Osteocyte (in vitro differentiated cells): ENCODE measurements at regions not wholly inside any gene's neighbourhood (a gene's known extent, or its start where the extent isn't known, plus 50 kb on each side); places are given as distances from the start of the nearest gene placed in this dataset.
"Not testable (repeated sequence)": the region's sequence is repeated elsewhere in the genome, so short reads cannot be mapped to it uniquely, and the experiment has no call there.

Experiments
- DNase-seq: peaks from one replicate; pipeline ENCODE4 v3.0.0; 2021; ENCODE audit warnings: mixed read lengths; ENCODE audit not compliant: unreplicated experiment; ENCODE audit errors: extremely low spot score
- H3K27ac Mint-ChIP-seq: one replicate; pipeline ENCODE4 v1.8.0; 2021; ENCODE audit warnings: mild to moderate bottlenecking, mixed read lengths; ENCODE audit not compliant: unreplicated experiment
- H3K27me3 Mint-ChIP-seq: one replicate; pipeline ENCODE4 v1.8.0; 2021; ENCODE audit warnings: mixed read lengths; ENCODE audit not compliant: unreplicated experiment
- H3K36me3 Mint-ChIP-seq: one replicate; pipeline ENCODE4 v1.8.0; 2021; ENCODE audit warnings: mixed read lengths; ENCODE audit not compliant: unreplicated experiment
- H3K4me1 Mint-ChIP-seq: one replicate; pipeline ENCODE4 v1.8.0; 2021; ENCODE audit warnings: mixed read lengths; ENCODE audit not compliant: unreplicated experiment
- H3K4me3 Mint-ChIP-seq: one replicate; pipeline ENCODE4 v1.8.0; 2021; ENCODE audit warnings: mild to moderate bottlenecking, moderate library complexity, mixed read lengths; ENCODE audit not compliant: unreplicated experiment
- H3K9me3 Mint-ChIP-seq: one replicate; pipeline ENCODE4 v1.8.0; 2021; ENCODE audit warnings: mixed read lengths; ENCODE audit not compliant: unreplicated experiment
- TF ChIP-seq, protein P1 (sequence below): fragments of 200-600 bp; sonication (generic); IDR thresholded peaks from 2 replicates; pipeline ENCODE4 v1.5.0; 2021; ENCODE audit warnings: antibody characterized with exemption, mild to moderate bottlenecking, moderate library complexity

GRCh38 chr4:4946416-4946815 lies 72.8 kb downstream of the CYTL1 start:
- no peak overlapping the region for H3K4me3 Mint-ChIP-seq
- no peak overlapping the region for H3K27ac Mint-ChIP-seq
- peaks cover 60% of the 10 kb centered on the region for H3K27me3 Mint-ChIP-seq
- TF ChIP-seq, protein P1, sequence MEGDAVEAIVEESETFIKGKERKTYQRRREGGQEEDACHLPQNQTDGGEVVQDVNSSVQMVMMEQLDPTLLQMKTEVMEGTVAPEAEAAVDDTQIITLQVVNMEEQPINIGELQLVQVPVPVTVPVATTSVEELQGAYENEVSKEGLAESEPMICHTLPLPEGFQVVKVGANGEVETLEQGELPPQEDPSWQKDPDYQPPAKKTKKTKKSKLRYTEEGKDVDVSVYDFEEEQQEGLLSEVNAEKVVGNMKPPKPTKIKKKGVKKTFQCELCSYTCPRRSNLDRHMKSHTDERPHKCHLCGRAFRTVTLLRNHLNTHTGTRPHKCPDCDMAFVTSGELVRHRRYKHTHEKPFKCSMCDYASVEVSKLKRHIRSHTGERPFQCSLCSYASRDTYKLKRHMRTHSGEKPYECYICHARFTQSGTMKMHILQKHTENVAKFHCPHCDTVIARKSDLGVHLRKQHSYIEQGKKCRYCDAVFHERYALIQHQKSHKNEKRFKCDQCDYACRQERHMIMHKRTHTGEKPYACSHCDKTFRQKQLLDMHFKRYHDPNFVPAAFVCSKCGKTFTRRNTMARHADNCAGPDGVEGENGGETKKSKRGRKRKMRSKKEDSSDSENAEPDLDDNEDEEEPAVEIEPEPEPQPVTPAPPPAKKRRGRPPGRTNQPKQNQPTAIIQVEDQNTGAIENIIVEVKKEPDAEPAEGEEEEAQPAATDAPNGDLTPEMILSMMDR, result no peak
- H3K36me3 Mint-ChIP-seq, result no peaks in the 10 kb centered on the region
- no peak for DNase-seq
- H3K4me1 Mint-ChIP-seq, result no peaks in the 10 kb centered on the region
- H3K9me3 Mint-ChIP-seq, result no peaks in the 10 kb centered on the region

GRCh38 chr4:4947721-4948120 lies 71.5 kb downstream of the CYTL1 start:
- no peaks in the 10 kb centered on the region for H3K9me3 Mint-ChIP-seq
- H3K4me3 Mint-ChIP-seq, result no peak overlapping the region
- H3K4me1 Mint-ChIP-seq, result no peaks in the 10 kb centered on the region
- peaks cover 63% of the 10 kb centered on the region for H3K27me3 Mint-ChIP-seq
- no peaks in the 10 kb centered on the region for H3K36me3 Mint-ChIP-seq
- TF ChIP-seq, protein P1, result no peak
- DNase-seq, result no peak
- H3K27ac Mint-ChIP-seq, result no peak overlapping the region

- no peaks in the 10 kb centered on the region for H3K4me1 Mint-ChIP-seq
- no peak for DNase-seq
- TF ChIP-seq, protein P1, result no peak
- H3K4me3 Mint-ChIP-seq, result no peak overlapping the region
- no peak overlapping the region for H3K27ac Mint-ChIP-seq
- no peaks in the 10 kb centered on the region for H3K9me3 Mint-ChIP-seq
- peaks cover 63% of the 10 kb centered on the region for H3K27me3 Mint-ChIP-seq
- H3K36me3 Mint-ChIP-seq, result no peaks in the 10 kb centered on the region
Measured at GRCh38 chr4:4948370-4948769, 70.9 kb downstream of the CYTL1 start.

GRCh38 chr4:4950561-4951290 lies 68.5 kb downstream of the CYTL1 start:
- no peaks in the 10 kb centered on the region for H3K9me3 Mint-ChIP-seq
- TF ChIP-seq, protein P1, result no peak
- H3K27me3 Mint-ChIP-seq, result peaks cover 47% of the 10 kb centered on the region
- H3K36me3 Mint-ChIP-seq, result no peaks in the 10 kb centered on the region
- no peak overlapping the region for H3K27ac Mint-ChIP-seq
- H3K4me3 Mint-ChIP-seq, result no peak overlapping the region
- DNase-seq, result no peak
- no peaks in the 10 kb centered on the region for H3K4me1 Mint-ChIP-seq

DNA sequence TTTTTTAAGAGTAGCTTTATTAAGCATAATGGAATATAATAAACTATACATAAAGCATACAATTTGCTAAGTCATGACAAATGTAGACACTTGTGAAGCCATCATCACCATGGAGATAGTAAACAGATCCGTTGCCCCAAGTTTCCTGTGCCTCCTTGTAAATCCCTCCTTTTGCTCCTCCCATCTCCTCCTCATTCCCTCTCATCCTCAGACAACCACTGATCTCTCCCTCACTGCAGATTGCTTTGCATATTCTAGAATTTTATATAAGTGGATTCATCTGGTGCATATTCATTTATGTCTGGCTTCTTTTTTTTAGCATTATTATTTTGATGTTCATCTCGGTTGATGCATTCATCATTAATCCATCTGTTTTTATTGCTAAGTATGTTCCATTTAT lies 67.0 kb downstream of the CYTL1 start:
- no peak overlapping the region for H3K4me3 Mint-ChIP-seq
- H3K4me1 Mint-ChIP-seq, result no peaks in the 10 kb centered on the region

GRCh38 chr4:4959344-4960074 lies 59.7 kb downstream of the CYTL1 start:
- H3K36me3 Mint-ChIP-seq, H3K4me1 Mint-ChIP-seq, H3K27ac Mint-ChIP-seq, DNase-seq, H3K4me3 Mint-ChIP-seq: not testable (repeated sequence)
- H3K27me3 Mint-ChIP-seq, result peaks cover 13% of the 10 kb centered on the region
- H3K9me3 Mint-ChIP-seq, result peaks cover 20% of the 10 kb centered on the region

More for the DNA sequence above, 67.0 kb downstream of the CYTL1 start:
- H3K9me3 Mint-ChIP-seq, result no peaks in the 10 kb centered on the region
- H3K36me3 Mint-ChIP-seq, result no peaks in the 10 kb centered on the region
- TF ChIP-seq, protein P1, result no peak
- no peak overlapping the region for H3K27ac Mint-ChIP-seq
- H3K27me3 Mint-ChIP-seq, result peaks cover 40% of the 10 kb centered on the region
- no peak for DNase-seq
